Loucy (cell line): ENCODE measurements at regions not wholly inside any gene's neighbourhood (a gene's known extent, or its start where the extent isn't known, plus 50 kb on each side); places are given as distances from the start of the nearest gene placed in this dataset.

Experiments used
- H2AFZ ChIP-seq: fragments of 200-600 bp; sonication (generic); 2 replicates; pipeline ENCODE4 v1.6.0; 2016; ENCODE audit warnings: antibody characterized with exemption, mild to moderate bottlenecking, low read length, moderate library complexity
- H3F3A ChIP-seq: fragments of 200-600 bp; 2 replicates; pipeline ENCODE4 v1.6.0; 2016; ENCODE audit warnings: antibody characterized with exemption, low read depth, mild to moderate bottlenecking
- H3K27me3 ChIP-seq: fragments of 200-600 bp; sonication (generic); 2 replicates; pipeline ENCODE4 v1.6.1; 2014; ENCODE audit warnings: low read length, mild to moderate bottlenecking; ENCODE audit not compliant: insufficient read depth, poor library complexity, severe bottlenecking
- H3K36me3 ChIP-seq: fragments of 200-600 bp; sonication (generic); 2 replicates; pipeline ENCODE4 v1.6.1; 2016; ENCODE audit warnings: low read length; ENCODE audit not compliant: insufficient read depth
- H3K4me1 ChIP-seq: fragments of 200-600 bp; sonication (generic); 2 replicates; pipeline ENCODE4 v1.5.1; 2014; ENCODE audit warnings: low read length, mild to moderate bottlenecking; ENCODE audit not compliant: insufficient read depth, poor library complexity, severe bottlenecking
- H3K4me2 ChIP-seq: fragments of 200-600 bp; sonication (generic); 2 replicates; pipeline ENCODE4 v1.6.0; 2014; ENCODE audit warnings: antibody characterized with exemption, low read length, low read depth, mild to moderate bottlenecking; ENCODE audit not compliant: poor library complexity, severe bottlenecking
- H3K4me3 ChIP-seq: fragments of 200-600 bp; sonication (generic); 2 replicates; pipeline ENCODE4 v1.5.1; 2014; ENCODE audit warnings: low read length, mild to moderate bottlenecking, mixed read lengths; ENCODE audit not compliant: poor library complexity, severe bottlenecking
- H3K79me2 ChIP-seq: fragments of 200-600 bp; sonication (generic); 2 replicates; pipeline ENCODE4 v1.6.1; 2014; ENCODE audit warnings: low read length; ENCODE audit not compliant: insufficient read depth
- H3K9ac ChIP-seq: fragments of 200-600 bp; sonication (generic); 2 replicates; pipeline ENCODE4 v1.6.0; 2014; ENCODE audit warnings: mild to moderate bottlenecking, low read depth, low read length, moderate library complexity; ENCODE audit not compliant: poor library complexity, severe bottlenecking
- H3K9me2 ChIP-seq: fragments of 200-600 bp; sonication (generic); replicated peaks from 2 replicates; pipeline ENCODE4 v1.6.1; 2016; ENCODE audit warnings: low read depth, low read length, mixed read lengths
- H3K9me3 ChIP-seq: fragments of 200-600 bp; sonication (generic); 2 replicates; pipeline ENCODE4 v1.6.1; 2014; ENCODE audit warnings: mild to moderate bottlenecking, antibody characterized with exemption, low read length, low read depth; ENCODE audit not compliant: insufficient read depth
- H4K20me1 ChIP-seq: fragments of 200-600 bp; sonication (generic); 2 replicates; pipeline ENCODE4 v1.6.0; 2014; ENCODE audit warnings: antibody characterized with exemption, low read length, mild to moderate bottlenecking; ENCODE audit not compliant: insufficient read depth, poor library complexity, severe bottlenecking
- CTCF ChIP-seq: fragments of 200-600 bp; sonication (generic); conservative IDR thresholded peaks from 2 replicates; pipeline ENCODE4 v1.5.1; 2014; ENCODE audit warnings: mild to moderate bottlenecking, antibody characterized with exemption, low read length
- EZH2phosphoT487 ChIP-seq: fragments of 200-600 bp; IDR thresholded peaks from 2 replicates; pipeline ENCODE4 v1.6.1; 2018; ENCODE audit warnings: antibody characterized with exemption, mild to moderate bottlenecking, moderate library complexity, borderline replicate concordance

GRCh38 chr1:79207331-79207730, 200.8 kb upstream of the ADGRL4 start:
- no peaks in the 10 kb centered on the region for H3F3A ChIP-seq
- TF ChIP-seq CTCF (no peak), EZH2phosphoT487 (no peak)
- no peaks in the 10 kb centered on the region for H3K9me2 ChIP-seq
- H4K20me1 ChIP-seq: no peaks in the 10 kb centered on the region
- no peaks in the 10 kb centered on the region; the same call in 1 of the 2 replicates for H3K9me3 ChIP-seq
- H3K4me1 ChIP-seq: no peaks in the 10 kb centered on the region
- H3K27me3 ChIP-seq: no peaks in the 10 kb centered on the region
- no peak overlapping the region for H3K4me2 ChIP-seq
- H2AFZ ChIP-seq: no peak overlapping the region
- H3K4me3 ChIP-seq: no peak overlapping the region
- H3K36me3 ChIP-seq: no peaks in the 10 kb centered on the region
- no peak overlapping the region for H3K9ac ChIP-seq
- no peaks in the 10 kb centered on the region for H3K79me2 ChIP-seq

- H3K79me2 ChIP-seq: no peaks in the 10 kb centered on the region
- H3K4me3 ChIP-seq: no peak overlapping the region
- H2AFZ ChIP-seq: no peak overlapping the region
- TF ChIP-seq CTCF (no peak), EZH2phosphoT487 (no peak)
- no peaks in the 10 kb centered on the region for H3K27me3 ChIP-seq
- no peaks in the 10 kb centered on the region for H4K20me1 ChIP-seq
- H3K36me3 ChIP-seq: no peaks in the 10 kb centered on the region
- no peaks in the 10 kb centered on the region for H3K9me2 ChIP-seq
- H3K4me1 ChIP-seq: no peaks in the 10 kb centered on the region
- H3K9me3 ChIP-seq: no peaks in the 10 kb centered on the region; the same call in 1 of the 2 replicates
- H3K9ac ChIP-seq: no peak overlapping the region
- H3K4me2 ChIP-seq: no peak overlapping the region
- H3F3A ChIP-seq: no peaks in the 10 kb centered on the region
Observed at GRCh38 chr1:79204779-79205479, 198.4 kb upstream of the ADGRL4 start.

- no peak overlapping the region for H3K9ac ChIP-seq
- no peaks in the 10 kb centered on the region for H3K79me2 ChIP-seq
- no peaks in the 10 kb centered on the region for H4K20me1 ChIP-seq
- H3K9me2 ChIP-seq: no peaks in the 10 kb centered on the region
- H3K27me3 ChIP-seq: no peaks in the 10 kb centered on the region
- no peaks in the 10 kb centered on the region for H3K36me3 ChIP-seq
- no peaks in the 10 kb centered on the region for H3K4me1 ChIP-seq
- no peak overlapping the region for H3K4me2 ChIP-seq
- no peaks in the 10 kb centered on the region for H3K9me3 ChIP-seq
- H2AFZ ChIP-seq: no peak overlapping the region
- H3K4me3 ChIP-seq: no peak overlapping the region
- no peaks in the 10 kb centered on the region for H3F3A ChIP-seq
- no peak for TF ChIP-seq EZH2phosphoT487
- TF ChIP-seq CTCF: no peak
Observed at GRCh38 chr1:79198832-79199231, 192.3 kb upstream of the ADGRL4 start.
